SK-N-SH (cell line): ENCODE measurements at regions not wholly inside any gene's neighbourhood (a gene's known extent, or its start where the extent isn't known, plus 50 kb on each side); places are given as distances from the start of the nearest gene placed in this dataset.

Source experiments
- RAD21 ChIP-seq: IDR thresholded peaks from 2 replicates; pipeline ENCODE4 v1.6.1; 2012; ENCODE audit warnings: mild to moderate bottlenecking, low read length
- TF ChIP-seq, protein P1 (sequence below): fragments of 200-600 bp; sonication (generic); IDR thresholded peaks from 2 replicates; pipeline ENCODE4 v1.6.1; 2017; ENCODE audit warnings: antibody characterized with exemption, mild to moderate bottlenecking, moderate library complexity
- TF ChIP-seq, protein P2 (sequence below): IDR thresholded peaks from 2 replicates; pipeline ENCODE4 v1.4.0; 2012; ENCODE audit warnings: low read depth

DNA sequence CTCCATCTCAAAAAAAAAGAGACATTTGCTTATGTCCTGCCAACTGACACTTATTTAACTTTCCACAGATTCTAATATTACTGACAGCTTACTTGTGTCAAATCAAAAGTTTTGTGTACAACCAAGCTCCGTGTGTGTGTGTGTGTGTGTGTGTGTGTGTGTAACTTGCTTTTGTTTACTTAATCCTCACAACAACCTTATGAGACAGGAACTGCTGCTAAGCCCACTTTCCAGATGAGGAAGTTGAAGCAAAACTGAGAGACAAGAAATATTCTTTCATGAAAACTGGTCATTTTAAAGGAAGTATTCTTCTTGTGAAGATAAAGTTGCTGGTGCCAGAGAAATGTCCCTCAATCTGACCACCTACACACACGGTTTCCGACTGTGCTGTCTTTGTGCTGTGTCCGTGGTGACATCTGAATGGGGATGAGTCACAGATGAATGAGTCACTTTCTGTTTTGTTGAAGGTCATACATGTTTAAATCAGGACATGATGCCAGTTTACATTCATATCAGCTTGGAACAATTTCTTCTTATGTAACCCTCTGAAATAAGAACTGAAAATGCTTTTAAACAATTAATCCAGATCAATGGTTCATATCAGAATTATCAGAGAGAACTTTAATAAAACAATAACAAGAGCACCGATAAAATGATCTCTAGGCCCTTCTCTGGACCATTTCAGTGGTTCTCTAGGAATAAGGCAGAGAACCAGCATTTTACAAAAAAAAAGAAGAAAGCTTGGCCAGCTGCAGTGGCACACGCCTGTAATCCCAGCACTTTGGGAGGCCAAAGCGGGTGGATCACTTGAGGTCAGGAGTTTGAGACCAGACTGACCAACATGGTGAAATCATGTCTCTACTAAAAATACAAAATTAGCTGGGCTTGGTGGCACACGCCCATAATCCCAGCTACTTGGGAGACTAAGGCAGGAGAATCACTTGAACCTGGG, 95.5 kb downstream of the THNSL2 start:
- TF ChIP-seq, protein P1, sequence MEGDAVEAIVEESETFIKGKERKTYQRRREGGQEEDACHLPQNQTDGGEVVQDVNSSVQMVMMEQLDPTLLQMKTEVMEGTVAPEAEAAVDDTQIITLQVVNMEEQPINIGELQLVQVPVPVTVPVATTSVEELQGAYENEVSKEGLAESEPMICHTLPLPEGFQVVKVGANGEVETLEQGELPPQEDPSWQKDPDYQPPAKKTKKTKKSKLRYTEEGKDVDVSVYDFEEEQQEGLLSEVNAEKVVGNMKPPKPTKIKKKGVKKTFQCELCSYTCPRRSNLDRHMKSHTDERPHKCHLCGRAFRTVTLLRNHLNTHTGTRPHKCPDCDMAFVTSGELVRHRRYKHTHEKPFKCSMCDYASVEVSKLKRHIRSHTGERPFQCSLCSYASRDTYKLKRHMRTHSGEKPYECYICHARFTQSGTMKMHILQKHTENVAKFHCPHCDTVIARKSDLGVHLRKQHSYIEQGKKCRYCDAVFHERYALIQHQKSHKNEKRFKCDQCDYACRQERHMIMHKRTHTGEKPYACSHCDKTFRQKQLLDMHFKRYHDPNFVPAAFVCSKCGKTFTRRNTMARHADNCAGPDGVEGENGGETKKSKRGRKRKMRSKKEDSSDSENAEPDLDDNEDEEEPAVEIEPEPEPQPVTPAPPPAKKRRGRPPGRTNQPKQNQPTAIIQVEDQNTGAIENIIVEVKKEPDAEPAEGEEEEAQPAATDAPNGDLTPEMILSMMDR, result no peak
- TF ChIP-seq, protein P2, sequence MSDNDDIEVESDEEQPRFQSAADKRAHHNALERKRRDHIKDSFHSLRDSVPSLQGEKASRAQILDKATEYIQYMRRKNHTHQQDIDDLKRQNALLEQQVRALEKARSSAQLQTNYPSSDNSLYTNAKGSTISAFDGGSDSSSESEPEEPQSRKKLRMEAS, result no peak
- no peak for TF ChIP-seq RAD21
